ENCODE measurements at regions not wholly inside any gene's neighbourhood (a gene's known extent, or its start where the extent isn't known, plus 50 kb on each side); places are given as distances from the start of the nearest gene placed in this dataset.

- Histone ChIP-seq H3K4me1 (peaks cover 0 to 18% (median 3%) of the 10 kb centered on the region in 6 donors), H3K27ac (no peak overlapping the region), H3K9me3 (no peaks in the 10 kb centered on the region), H3K27me3 (replicated peaks in 1 of 7) (no peaks in the 10 kb centered on the region), H3K36me3 (no peaks in the 10 kb centered on the region), H3K4me3 (no peak overlapping the region)
- WGBS, 5 donors, result 85 to 92% (median 89%) methylated on average over 15 of the region's 15 CpGs
- TF ChIP-seq POLR2AphosphoS5 (IDR thresholded peaks at IDR 0.05), result no peak
- no peak for TF ChIP-seq CTCF (IDR thresholded peaks at IDR 0.05 in 8 of 11, conservative IDR thresholded peaks at IDR 0.05 in 3 of 11)
- TF ChIP-seq POLR2A (IDR thresholded peaks at IDR 0.05), result no peak
- DNase-seq, result peak; percentile 12
- intact Hi-C loops (cut with DNase I; ENCODE audit: low total_unique reads), result no loop called here
Observed at GRCh38 chr6:167764713-167765479, 61.8 kb upstream of the AFDN start.

GRCh38 chr6:167766986-167767714, 59.6 kb upstream of the AFDN start:
- DNase-seq, result peak; percentile 54
- Histone ChIP-seq H3K9me3 (no peaks in the 10 kb centered on the region), H3K36me3 (no peaks in the 10 kb centered on the region), H3K27me3 (replicated peaks in 1 of 7) (no peaks in the 10 kb centered on the region), H3K4me3 (no peak overlapping the region), H3K4me1 (no peaks in the 10 kb centered on the region), H3K27ac (no peak overlapping the region)
- TF ChIP-seq CTCF (IDR thresholded peaks at IDR 0.05 in 8 of 11, conservative IDR thresholded peaks at IDR 0.05 in 3 of 11) (no peak), POLR2AphosphoS5 (IDR thresholded peaks at IDR 0.05) (no peak), POLR2A (IDR thresholded peaks at IDR 0.05) (no peak)
- WGBS, 5 donors, result 83 to 86% (median 84%) methylated on average over 27 to 29 of the region's 29 CpGs
- intact Hi-C loops (cut with DNase I; ENCODE audit: low total_unique reads), result no loop called here

- Histone ChIP-seq H3K27ac (no peak overlapping the region), H3K4me3 (no peak overlapping the region), H3K9me3 (no peaks in the 10 kb centered on the region), H3K36me3 (no peaks in the 10 kb centered on the region), H3K27me3 (replicated peaks in 1 of 7) (no peaks in the 10 kb centered on the region), H3K4me1 (no peaks in the 10 kb centered on the region)
- WGBS, 5 donors, result 85 to 92% (median 88%) methylated on average over 13 of the region's 13 CpGs
- no peak for TF ChIP-seq POLR2A (IDR thresholded peaks at IDR 0.05)
- no peak for TF ChIP-seq CTCF (IDR thresholded peaks at IDR 0.05 in 8 of 11, conservative IDR thresholded peaks at IDR 0.05 in 3 of 11)
- no peak for TF ChIP-seq POLR2AphosphoS5 (IDR thresholded peaks at IDR 0.05)
- peak; percentile 45 for DNase-seq
- intact Hi-C loops (cut with DNase I; ENCODE audit: low total_unique reads), result no loop called here
Observed at GRCh38 chr6:167767715-167768107, 59.0 kb upstream of the AFDN start.
